ENCODE measurements at regions not wholly inside any gene's neighbourhood (a gene's known extent, or its start where the extent isn't known, plus 50 kb on each side); places are given as distances from the start of the nearest gene placed in this dataset.
"Not testable (repeated sequence)": the region's sequence is repeated elsewhere in the genome, so short reads cannot be mapped to it uniquely, and the experiment has no call there.

GRCh38 chr10:29815572-29815971, 180.8 kb upstream of the SVIL start:
- peaks cover 0 to 6% of the 10 kb centered on the region in 2 donors for H3K4me1 ChIP-seq
- H3K4me3 ChIP-seq = no peak overlapping the region
- no peaks in the 10 kb centered on the region for H3K9me3 ChIP-seq
- no peak for DNase-seq (ENCODE audit: low spot score in 2 of 2)
- H3K27me3 ChIP-seq = no peaks in the 10 kb centered on the region
- H3K36me3 ChIP-seq = no peaks in the 10 kb centered on the region
- intact Hi-C loops (cut with DNase I; ENCODE audit: low total_unique reads) = no loop called here
- no peak overlapping the region for H3K27ac ChIP-seq
- TF ChIP-seq POLR2AphosphoS5 (IDR thresholded peaks at IDR 0.05) (no peak), CTCF (IDR thresholded peaks at IDR 0.05) (no peak), POLR2A (IDR thresholded peaks at IDR 0.05) (no peak)

GRCh38 chr10:29811751-29812427, 177.1 kb upstream of the SVIL start:
- peaks cover 0 to 6% of the 10 kb centered on the region in 2 donors for H3K4me1 ChIP-seq
- intact Hi-C loops (cut with DNase I; ENCODE audit: low total_unique reads) = no loop called here

DNA sequence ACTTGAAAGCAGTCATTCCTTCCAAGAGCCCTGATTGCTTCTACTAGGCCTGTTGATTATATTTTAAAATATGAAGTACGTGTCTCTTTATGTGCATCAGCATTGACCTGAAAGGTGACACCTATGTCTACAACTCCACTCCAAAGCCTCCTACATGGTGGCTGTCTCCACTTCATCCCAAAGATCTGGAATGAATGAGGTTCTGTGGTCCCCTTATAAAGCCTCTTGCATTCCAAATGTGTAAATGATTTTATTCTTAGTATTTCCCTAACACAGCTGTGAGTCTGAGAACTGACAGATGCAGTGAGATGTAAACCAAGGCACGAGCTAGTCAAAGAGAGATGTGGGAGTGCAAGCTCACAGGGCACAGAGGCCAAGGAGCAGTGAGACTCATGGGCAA, 176.0 kb upstream of the SVIL start:
- no peak for DNase-seq (ENCODE audit: low spot score in 2 of 2)
- Histone ChIP-seq H3K27me3 (no peaks in the 10 kb centered on the region), H3K27ac (peak overlapping the region; percentile 18 to 23), H3K9me3 (no peaks in the 10 kb centered on the region), H3K4me1 (peaks cover 0 to 6% of the 10 kb centered on the region in 2 donors), H3K36me3 (no peaks in the 10 kb centered on the region), H3K4me3 (no peak overlapping the region)
- intact Hi-C loops (cut with DNase I; ENCODE audit: low total_unique reads) = no loop called here
- TF ChIP-seq CTCF (IDR thresholded peaks at IDR 0.05) (no peak), POLR2AphosphoS5 (IDR thresholded peaks at IDR 0.05) (no peak), POLR2A (IDR thresholded peaks at IDR 0.05) (no peak)

More at GRCh38 chr10:29811751-29812427, 177.1 kb upstream of the SVIL start:
- Histone ChIP-seq H3K27me3 (no peaks in the 10 kb centered on the region), H3K27ac (peak overlapping the region; percentile 48 to 57), H3K36me3 (no peaks in the 10 kb centered on the region), H3K9me3 (no peaks in the 10 kb centered on the region), H3K4me3 (no peak overlapping the region)
- peak in 1 of 2 donors; percentile 55 for DNase-seq (ENCODE audit: low spot score in 2 of 2)
- TF ChIP-seq POLR2AphosphoS5 (IDR thresholded peaks at IDR 0.05) = peak in 1 of 3 donors; percentile 46
- no peak for TF ChIP-seq POLR2A (IDR thresholded peaks at IDR 0.05)

GRCh38 chr10:29810231-29810630, 175.5 kb upstream of the SVIL start:
- intact Hi-C loops (cut with DNase I; ENCODE audit: low total_unique reads) = not testable (repeated sequence)

DNA sequence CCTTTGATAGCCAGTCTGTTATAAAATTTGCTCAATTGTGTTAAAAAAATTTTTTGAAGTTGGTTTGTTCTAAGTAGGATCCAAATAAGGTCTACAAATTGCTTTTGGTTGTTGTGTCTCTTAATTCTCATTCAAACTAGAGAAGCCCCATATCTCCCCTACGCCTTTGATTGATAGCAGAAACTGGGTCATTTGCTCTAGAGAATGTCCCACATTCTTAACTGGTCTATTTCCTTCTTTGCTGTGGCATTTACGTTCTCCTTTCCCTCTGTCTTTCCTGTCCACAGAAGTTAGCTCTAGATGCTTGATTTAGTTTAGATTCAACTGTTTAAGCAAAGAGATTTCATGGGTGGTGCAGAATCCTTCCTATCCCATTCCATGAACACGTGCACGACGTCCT, 174.6 kb upstream of the SVIL start:
- intact Hi-C loops (cut with DNase I; ENCODE audit: low total_unique reads) = no loop called here
- H3K4me1 ChIP-seq = peaks cover 0 to 6% of the 10 kb centered on the region in 2 donors
- no peaks in the 10 kb centered on the region for H3K27me3 ChIP-seq
- TF ChIP-seq POLR2AphosphoS5 (IDR thresholded peaks at IDR 0.05) (no peak), CTCF (IDR thresholded peaks at IDR 0.05) (no peak), POLR2A (IDR thresholded peaks at IDR 0.05) (no peak)
- no peak overlapping the region for H3K4me3 ChIP-seq
- H3K9me3 ChIP-seq = no peaks in the 10 kb centered on the region
- DNase-seq (ENCODE audit: low spot score in 2 of 2) = no peak
- H3K27ac ChIP-seq = no peak overlapping the region
- H3K36me3 ChIP-seq = no peaks in the 10 kb centered on the region

More at GRCh38 chr10:29810231-29810630, 175.5 kb upstream of the SVIL start:
- H3K27ac ChIP-seq; H3K27me3 ChIP-seq; H3K36me3 ChIP-seq; H3K4me3 ChIP-seq; H3K4me1 ChIP-seq; H3K9me3 ChIP-seq; DNase-seq (ENCODE audit: low spot score in 2 of 2): not testable (repeated sequence)

- TF ChIP-seq POLR2A (IDR thresholded peaks at IDR 0.05) (no peak), POLR2AphosphoS5 (IDR thresholded peaks at IDR 0.05) (no peak), CTCF (IDR thresholded peaks at IDR 0.05) (no peak)
- Histone ChIP-seq H3K4me1 (peaks cover 0 to 4% of the 10 kb centered on the region in 2 donors), H3K27ac (no peak overlapping the region), H3K4me3 (no peak overlapping the region), H3K27me3 (no peaks in the 10 kb centered on the region), H3K9me3 (no peaks in the 10 kb centered on the region), H3K36me3 (no peaks in the 10 kb centered on the region)
- no peak for DNase-seq (ENCODE audit: low spot score in 2 of 2)
- intact Hi-C loops (cut with DNase I; ENCODE audit: low total_unique reads) = no loop called here
These were observed 172.5 kb upstream of the SVIL start for GRCh38 chr10:29807163-29807806.

All from breast epithelium (tissue), 4 donors.